GM18870 (cell line): ENCODE measurements at regions not wholly inside any gene's neighbourhood (a gene's known extent, or its start where the extent isn't known, plus 50 kb on each side); places are given as distances from the start of the nearest gene placed in this dataset.
"Not testable (repeated sequence)": the region's sequence is repeated elsewhere in the genome, so short reads cannot be mapped to it uniquely, and the experiment has no call there.

Source experiments
- ATAC-seq: cut with Tn5 transposase; IDR thresholded peaks from one replicate; pipeline ENCODE4 v1.9.1; 2021; ENCODE audit warnings: moderate library complexity; ENCODE audit not compliant: unreplicated experiment

DNA sequence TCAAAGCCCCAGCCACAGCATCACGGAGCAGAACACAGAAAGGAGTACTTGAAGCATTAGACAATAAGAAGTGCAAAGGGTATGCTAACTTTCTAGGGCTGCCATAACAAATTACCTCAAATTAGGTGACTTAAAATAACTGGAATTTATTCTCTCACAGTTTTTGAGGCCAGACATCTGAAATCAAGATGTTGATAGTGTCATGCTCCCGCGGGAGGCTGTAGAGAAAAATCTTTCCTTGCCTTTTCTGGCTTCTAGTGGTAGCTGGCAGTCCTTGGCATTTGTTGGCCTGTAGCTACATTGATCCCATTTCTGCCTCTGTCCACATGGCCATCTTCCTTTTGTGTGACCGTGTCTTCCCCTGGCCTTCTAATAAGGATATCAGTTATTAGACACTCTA lies 51.9 kb upstream of the SPDL1 start:
- no peak for ATAC-seq

DNA sequence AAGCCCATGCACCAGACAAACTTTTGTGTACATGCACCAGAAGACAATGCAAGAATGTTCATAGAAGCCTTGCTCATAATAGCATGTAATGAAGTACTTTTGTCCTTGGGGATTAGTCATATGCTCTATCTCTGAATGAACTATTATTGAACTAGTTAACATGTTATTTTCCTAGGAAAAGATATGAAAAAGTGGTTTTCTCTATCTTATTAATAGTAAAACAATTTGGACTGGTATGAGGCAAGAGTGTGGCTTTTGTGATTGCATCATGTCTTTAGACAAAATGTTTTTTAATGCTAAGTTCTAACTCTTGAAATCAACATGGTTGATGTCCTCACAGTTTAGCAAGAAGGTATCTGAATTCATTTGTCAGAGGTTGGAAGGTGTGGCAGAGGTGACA lies 55.7 kb upstream of the SPDL1 start:
- ATAC-seq = no peak

DNA sequence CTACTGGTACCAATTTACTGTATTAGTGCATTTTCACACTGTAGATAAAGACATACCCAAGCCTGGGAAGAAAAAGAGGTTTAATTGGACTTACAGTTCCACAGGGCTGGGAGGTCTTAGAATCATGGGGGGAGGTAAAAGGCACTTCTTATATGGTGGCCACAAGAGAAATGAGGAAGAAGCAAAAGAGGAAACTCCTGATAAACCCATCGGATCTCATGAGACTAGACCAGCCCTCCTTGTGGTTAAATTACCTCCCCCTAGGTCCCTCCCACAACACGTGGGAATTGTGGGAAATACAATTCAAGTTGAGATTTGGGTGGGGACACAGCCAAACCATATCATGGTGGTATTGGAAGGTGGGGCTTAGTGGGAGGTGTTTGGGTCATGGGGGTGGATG lies 56.5 kb upstream of the SPDL1 start:
- ATAC-seq = no peak

DNA sequence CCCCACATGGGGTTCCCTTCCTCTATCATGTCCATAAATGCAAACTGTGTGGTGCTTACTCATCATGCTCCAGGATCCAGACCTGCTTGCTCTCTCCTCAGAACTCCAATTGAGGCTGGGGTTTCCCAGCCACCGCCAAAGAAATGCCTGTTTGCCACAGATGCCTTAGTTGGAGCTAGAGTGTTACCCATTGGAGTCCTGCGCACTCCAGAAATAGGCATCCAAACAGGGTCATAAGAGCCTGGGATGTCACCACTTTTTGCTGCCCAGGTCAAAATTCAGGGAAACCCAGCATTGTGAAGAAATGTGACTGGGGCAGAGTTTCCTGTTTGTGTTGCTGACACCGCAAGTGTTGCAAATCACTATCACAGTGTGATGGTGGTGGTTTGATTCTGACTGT lies 60.7 kb upstream of the SPDL1 start:
- ATAC-seq = no peak

DNA sequence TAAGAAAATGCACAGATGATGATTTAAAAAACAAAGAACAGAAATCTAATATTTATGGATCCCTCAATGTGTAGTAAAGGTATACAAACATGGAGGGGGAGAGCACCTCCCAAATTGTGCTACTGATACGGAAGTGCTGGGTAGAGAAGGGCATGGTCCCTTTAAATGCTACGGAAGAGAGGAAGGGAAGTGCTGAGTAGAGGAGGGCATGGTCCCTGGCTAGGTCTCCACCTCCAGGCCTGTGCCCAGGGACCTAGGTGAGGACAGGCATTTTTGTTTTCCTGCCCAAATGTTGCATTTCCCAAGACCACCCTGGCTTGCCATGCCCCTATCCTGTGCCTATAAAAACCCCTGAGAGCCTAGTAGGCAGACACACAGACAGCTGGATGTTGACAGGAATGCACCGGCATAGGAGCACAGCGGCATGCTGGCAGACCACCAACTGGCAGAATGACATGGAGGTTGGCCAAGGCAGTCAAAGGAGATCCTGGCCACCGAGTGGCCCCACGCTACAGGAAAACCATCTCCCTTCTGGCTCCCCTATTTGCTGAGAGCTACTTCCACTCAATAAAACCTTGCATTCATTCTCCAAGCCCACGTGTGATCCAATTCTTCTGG lies 62.1 kb upstream of the SPDL1 start:
- ATAC-seq = no peak

DNA sequence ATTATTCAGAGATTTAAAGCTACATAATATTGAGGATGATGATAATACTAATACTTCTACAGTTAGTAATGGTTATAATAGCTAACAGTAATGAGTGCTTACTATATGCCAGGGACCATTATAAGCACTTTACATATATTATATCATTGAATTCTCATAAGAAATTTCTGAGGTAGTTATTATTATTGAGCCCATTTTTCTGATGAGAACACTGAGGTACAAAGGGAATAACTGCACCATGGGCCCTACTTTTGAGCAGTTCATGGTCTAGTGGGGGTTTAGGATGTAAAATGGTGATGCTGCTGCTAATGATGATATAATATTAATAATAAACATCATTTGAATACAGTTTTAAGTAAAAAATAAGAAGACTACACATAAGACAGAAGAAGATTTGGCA lies 64.2 kb upstream of the SPDL1 start:
- ATAC-seq = no peak

DNA sequence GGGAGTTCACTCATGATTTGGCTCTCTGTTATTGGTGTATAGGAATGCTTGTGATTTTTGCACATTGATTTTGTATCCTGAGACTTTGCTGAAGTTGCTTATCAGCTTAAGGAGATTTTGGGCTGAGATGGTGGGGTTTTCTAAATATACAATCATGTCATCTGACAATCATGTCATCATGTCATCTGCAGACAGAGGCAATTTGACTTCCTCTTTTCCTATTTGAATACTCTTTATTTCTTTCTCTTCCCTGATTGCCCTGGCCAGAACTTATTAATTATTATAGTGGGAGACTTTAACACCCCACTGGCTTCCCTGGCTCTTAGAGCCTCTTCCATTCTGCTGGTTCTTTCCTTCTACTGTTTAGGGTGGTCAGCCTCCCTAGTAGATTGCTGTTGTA lies 64.8 kb upstream of the SPDL1 start:
- ATAC-seq = not testable (repeated sequence)

GRCh38 chr5:169512385-169512784 lies 71.2 kb upstream of the SPDL1 start:
- no peak for ATAC-seq

GRCh38 chr5:169511708-169512107 lies 71.9 kb upstream of the SPDL1 start:
- ATAC-seq = no peak

- ATAC-seq = no peak
Observed at GRCh38 chr5:169507051-169507450, 76.5 kb upstream of the SPDL1 start.

DNA sequence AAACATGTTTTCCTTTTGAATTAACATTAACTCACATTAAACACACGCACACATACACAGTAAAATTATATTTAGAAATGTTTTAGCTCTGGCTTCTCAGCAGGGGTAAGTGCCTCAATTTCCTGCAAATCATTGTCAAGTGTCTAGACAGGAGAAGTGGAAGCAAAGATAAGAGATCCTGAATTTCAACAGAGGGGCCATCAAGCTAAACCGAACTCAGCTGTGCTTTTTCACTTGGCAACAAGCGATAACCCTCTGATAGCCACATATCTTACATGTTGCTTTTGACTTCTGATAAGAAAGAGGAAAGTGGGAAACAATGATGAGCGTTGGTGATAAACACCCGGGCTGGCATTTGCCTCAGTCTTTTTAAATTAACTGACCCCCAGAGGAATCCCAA lies 79.7 kb upstream of the SPDL1 start:
- no peak for ATAC-seq

DNA sequence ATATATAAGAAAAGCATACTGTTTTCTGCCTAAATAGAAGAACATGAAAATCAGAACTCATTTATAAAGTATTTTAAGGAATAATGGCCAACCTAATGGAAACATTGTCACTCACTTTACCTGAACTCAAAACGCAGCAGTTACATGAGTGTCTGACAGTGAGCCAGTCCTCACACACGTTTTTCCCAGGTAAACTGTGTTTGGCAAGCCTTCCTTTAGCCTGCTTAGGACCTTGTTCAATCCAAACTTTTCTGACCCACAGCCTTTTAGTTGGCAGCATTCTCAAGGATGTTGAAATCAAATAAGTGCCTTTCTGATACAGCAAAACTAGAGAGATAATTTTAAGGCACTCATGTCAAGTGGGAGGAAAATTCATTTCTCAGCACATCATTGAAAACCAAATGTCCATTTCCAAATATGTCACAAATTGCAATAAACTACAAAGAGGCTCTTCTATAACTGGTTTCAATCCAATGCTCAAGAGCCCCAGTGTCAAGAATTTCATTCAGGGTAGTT lies 83.5 kb upstream of the SPDL1 start:
- ATAC-seq = no peak

- no peak for ATAC-seq
Observed at GRCh38 chr5:169496878-169497277, 86.7 kb upstream of the SPDL1 start.

DNA sequence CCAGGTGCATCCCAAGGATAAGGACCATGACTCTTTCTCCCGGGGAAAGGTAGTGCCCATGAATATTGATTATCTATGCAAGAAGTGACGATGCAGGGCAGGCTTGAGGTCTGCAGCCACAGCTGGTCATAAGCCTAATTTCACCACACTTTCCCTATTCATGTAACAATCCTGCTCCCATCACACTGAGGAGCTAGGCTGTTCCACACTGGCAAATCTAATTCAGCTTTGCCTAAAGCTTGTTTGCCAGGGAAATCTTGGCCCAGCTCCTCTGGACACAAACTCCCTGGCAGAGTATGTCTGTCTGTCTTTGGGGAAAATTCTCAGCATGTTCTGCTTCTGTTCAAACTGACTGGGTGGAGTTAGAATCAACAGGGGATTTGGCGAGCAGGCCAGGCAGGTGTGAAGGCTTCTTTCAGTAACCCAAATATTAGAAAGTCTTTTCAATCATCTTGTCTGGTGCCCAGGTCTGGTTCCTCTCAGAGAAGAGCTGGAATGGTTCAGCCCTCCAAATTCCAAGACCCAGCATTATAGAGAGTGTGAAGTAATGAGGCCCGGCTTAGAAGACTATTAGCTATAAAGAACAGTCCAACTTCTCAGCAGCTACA lies 88.5 kb upstream of the SPDL1 start:
- no peak for ATAC-seq

DNA sequence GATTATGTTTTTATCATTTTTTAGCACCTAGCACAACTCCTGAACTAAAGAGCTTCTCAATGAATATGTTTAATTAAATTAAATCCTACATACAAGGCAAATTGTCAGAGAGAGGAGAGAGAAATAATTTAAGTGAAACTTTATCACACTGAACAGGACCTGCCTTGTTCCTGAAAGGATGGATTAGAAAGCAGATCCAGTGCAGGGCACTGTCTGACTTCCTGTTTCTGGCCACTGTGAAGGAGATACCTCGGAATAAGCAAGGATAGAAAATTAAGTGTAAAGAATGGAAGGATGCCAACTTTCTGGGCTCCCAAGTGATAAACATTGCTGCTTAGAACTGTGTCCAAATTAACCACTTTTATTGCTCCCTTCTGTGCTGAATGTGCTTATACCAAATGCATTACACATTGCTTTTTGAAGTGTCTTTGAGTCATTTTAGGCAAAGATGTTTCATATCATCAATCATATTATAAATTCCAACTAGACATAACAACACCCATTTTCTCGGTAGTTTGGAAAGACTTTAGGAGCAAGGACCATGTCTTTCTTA lies 89.1 kb upstream of the SPDL1 start:
- ATAC-seq = no peak

- ATAC-seq = no peak
Observed at GRCh38 chr5:169474226-169474625, 109.3 kb upstream of the SPDL1 start.

- no peak for ATAC-seq
Observed at GRCh38 chr5:169472544-169472943, 111.0 kb upstream of the SPDL1 start.

DNA sequence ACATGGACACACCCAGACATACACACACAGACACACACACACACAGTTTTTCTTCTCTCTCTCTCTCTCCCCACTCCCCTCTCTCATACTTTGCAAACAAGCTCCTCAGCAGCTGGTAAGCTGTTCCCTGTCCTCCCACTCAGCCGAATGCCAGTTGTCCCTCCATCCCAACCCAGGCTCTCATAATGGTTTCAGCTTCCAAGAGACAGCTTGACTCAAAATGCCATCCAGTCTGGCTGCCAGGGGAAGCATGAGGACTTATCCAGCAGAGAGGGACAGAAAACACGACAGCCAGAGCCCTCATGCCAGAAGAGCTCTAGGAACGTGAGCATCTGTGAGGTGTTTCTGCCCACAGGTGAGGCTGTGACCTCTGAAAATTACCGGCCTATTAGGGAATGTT lies 112.6 kb upstream of the SPDL1 start:
- ATAC-seq = no peak

DNA sequence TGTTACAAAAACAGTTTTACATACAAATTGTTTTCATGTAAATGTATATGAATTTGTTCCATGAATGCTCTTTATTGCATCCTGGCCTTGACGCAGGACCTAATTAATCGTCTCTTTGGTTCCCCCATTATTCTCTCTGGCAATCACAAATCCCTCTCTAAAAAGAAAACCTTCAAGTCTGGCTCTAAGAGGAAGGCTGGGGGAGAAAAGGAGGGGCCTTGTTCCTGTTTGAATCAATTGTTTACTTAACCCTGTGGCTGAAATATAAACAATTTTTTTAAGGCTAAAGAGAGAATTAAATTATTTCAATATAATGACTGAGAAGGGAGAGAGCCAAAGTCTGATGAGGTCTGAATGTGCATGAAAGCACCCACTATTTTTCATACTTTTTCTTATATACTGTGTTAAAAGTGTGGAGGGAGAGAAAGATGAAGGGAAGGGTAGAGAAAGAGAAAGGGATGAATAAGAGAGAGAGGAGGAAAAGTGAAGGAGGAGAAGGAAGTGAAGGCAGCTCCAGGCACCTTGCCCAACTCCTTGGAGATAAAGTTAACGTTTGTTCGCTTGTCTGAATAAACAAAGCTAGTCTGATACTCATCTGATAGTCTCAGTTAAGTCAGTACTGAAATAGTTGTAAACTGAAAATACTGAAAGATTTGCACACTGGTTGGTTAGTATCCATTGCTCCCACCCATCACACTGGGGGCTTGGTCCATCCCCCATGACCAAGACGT lies 116.4 kb upstream of the SPDL1 start:
- no peak for ATAC-seq

GRCh38 chr5:169460896-169461295 lies 122.7 kb upstream of the SPDL1 start:
- ATAC-seq = no peak

DNA sequence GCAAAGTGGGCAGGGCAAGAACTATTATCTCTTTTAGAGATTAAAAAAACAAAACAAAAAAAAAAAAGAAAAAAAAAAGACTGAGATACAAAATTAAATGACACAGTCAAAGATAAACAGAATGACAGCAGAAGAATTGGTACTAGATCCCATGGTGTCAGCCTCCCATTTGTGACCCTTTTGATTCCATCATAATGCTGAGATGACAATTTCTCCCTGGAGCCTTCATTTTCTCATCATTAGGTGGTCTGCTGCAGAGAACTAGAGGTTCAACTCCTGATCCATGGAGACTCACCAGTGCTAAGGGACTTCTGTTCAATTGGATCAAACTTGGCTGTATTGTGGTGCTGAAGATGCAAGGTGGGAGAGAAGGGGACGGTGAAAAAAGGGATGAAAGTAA lies 123.5 kb upstream of the SPDL1 start:
- ATAC-seq = no peak

DNA sequence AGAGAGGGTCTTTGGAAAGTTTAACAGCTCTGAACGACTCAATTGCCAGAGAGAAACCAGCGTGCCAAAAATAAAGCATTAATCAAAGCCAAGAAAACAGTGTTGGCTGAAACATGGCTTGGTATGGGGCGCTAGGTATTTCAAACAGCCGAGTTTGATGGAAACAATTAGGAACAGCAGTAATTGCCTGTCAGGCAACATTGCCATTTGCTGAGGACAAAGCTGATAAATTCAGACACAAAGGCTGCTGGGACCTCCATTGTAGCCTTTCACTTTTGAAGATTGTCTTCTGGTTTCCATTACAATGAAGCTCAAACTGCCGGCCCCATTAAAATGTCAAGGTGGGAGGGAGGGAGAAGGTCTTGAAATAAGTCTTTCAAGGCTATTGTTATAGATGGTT lies 125.4 kb upstream of the SPDL1 start:
- ATAC-seq = no peak
